Testis (tissue), 2 donors: ENCODE measurements at regions not wholly inside any gene's neighbourhood (a gene's known extent, or its start where the extent isn't known, plus 50 kb on each side); places are given as distances from the start of the nearest gene placed in this dataset.
"Not testable (repeated sequence)": the region's sequence is repeated elsewhere in the genome, so short reads cannot be mapped to it uniquely, and the experiment has no call there.

Experiments
- DNase-seq: peaks from one replicate; pipeline ENCODE4 v3.0.0-alpha.2; 2019
- H3K27ac ChIP-seq, 2 donors: fragments of 200-600 bp; sonication (generic); one replicate each; pipeline ENCODE4 v1.5.1; 2019
- H3K27me3 ChIP-seq: fragments of 200-600 bp; sonication (generic); one replicate; pipeline ENCODE4 v1.5.1; 2019
- H3K36me3 ChIP-seq: fragments of 200-600 bp; sonication (generic); one replicate; pipeline ENCODE4 v1.5.1; 2017; ENCODE audit warnings: low read depth; ENCODE audit errors: missing control alignments
- H3K4me1 ChIP-seq: fragments of 200-600 bp; sonication (generic); one replicate; pipeline ENCODE4 v1.5.1; 2019
- H3K4me3 ChIP-seq, 2 donors: fragments of 200-600 bp; sonication (generic); one replicate each; pipeline ENCODE4 v1.5.1; 2017 to 2019
- H3K9me3 ChIP-seq: fragments of 200-600 bp; sonication (generic); one replicate; pipeline ENCODE4 v1.5.1; 2017
- CTCF ChIP-seq, 3 experiments: fragments of 450-650 bp in 2 of 3; fragments of 200-600 bp in 1 of 3; sonication (generic) in 1 of 3; IDR thresholded peaks; one replicate each; pipeline ENCODE4 v1.5.1; 2016 to 2019; ENCODE audit warnings: antibody characterized with exemption in 3 of 3, mild to moderate bottlenecking in 2 of 3, moderate library complexity in 1 of 3
- POLR2A ChIP-seq: fragments of 450-650 bp; IDR thresholded peaks from one replicate; pipeline ENCODE4 v1.6.1; 2017; ENCODE audit warnings: antibody characterized with exemption, mild to moderate bottlenecking, moderate library complexity
- WGBS, 2 donors: methylation state at CpG; one replicate each; pipeline ENCODE4 v1.1.5; 2018; 5-methylcytosine and 5-hydroxymethylcytosine counted together
- intact Hi-C: fragments of 100-400 bp; cut with DNase I; formaldehyde crosslinking; loops from one replicate; pipeline ENCODE4 v1.15.1; 2023; ENCODE audit warnings: low total_unique reads

DNA sequence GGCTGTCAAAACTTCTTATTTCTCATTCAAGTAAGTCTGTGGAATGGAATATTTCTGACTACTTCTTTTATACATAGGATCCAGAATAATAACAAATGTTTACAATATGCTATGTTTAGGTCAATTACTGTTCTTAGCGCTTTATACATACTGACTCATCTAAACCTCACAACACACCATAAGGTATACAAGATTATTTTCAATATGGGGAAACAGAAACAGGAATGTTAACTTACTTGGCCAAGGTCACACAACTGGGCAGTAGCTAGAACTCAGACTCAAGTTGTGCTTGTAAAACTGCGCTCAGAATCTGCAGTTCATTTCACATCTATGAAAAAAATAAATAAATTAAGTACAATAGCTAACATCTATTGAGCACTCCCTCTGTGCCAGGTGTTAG lies 168.0 kb downstream of the GNAI1 start:
- WGBS, 2 donors = 94 to 100% methylated on average over 2 of the region's 2 CpGs
- Histone ChIP-seq H3K27ac (no peak overlapping the region), H3K27me3 (no peaks in the 10 kb centered on the region), H3K4me1 (no peaks in the 10 kb centered on the region), H3K4me3 (no peak overlapping the region), H3K9me3 (no peaks in the 10 kb centered on the region), H3K36me3 (no peaks in the 10 kb centered on the region)
- intact Hi-C loops = no loop called here
- DNase-seq = no peak
- TF ChIP-seq CTCF (IDR thresholded peaks at IDR 0.05) = no peak
- TF ChIP-seq POLR2A = no peak

GRCh38 chr7:80302078-80302477 lies 167.4 kb downstream of the GNAI1 start:
- WGBS, 2 donors = 72 to 79% methylated on average over 5 of the region's 5 CpGs
- no peak for TF ChIP-seq POLR2A
- TF ChIP-seq CTCF (IDR thresholded peaks at IDR 0.05) = no peak
- no peak overlapping the region for H3K4me3 ChIP-seq
- no peaks in the 10 kb centered on the region for H3K4me1 ChIP-seq
- intact Hi-C loops = no loop called here
- no peaks in the 10 kb centered on the region for H3K36me3 ChIP-seq
- H3K27me3 ChIP-seq = no peaks in the 10 kb centered on the region
- no peaks in the 10 kb centered on the region for H3K9me3 ChIP-seq
- DNase-seq = no peak
- H3K27ac ChIP-seq = no peak overlapping the region

- no peak overlapping the region for H3K27ac ChIP-seq
- H3K9me3 ChIP-seq = no peaks in the 10 kb centered on the region
- DNase-seq = no peak
- no peaks in the 10 kb centered on the region for H3K4me1 ChIP-seq
- TF ChIP-seq POLR2A = no peak
- no peak for TF ChIP-seq CTCF (IDR thresholded peaks at IDR 0.05)
- no peaks in the 10 kb centered on the region for H3K27me3 ChIP-seq
- no peak overlapping the region for H3K4me3 ChIP-seq
- no peaks in the 10 kb centered on the region for H3K36me3 ChIP-seq
- intact Hi-C loops = no loop called here
Measured at GRCh38 chr7:80298201-80298600, 163.6 kb downstream of the GNAI1 start.

DNA sequence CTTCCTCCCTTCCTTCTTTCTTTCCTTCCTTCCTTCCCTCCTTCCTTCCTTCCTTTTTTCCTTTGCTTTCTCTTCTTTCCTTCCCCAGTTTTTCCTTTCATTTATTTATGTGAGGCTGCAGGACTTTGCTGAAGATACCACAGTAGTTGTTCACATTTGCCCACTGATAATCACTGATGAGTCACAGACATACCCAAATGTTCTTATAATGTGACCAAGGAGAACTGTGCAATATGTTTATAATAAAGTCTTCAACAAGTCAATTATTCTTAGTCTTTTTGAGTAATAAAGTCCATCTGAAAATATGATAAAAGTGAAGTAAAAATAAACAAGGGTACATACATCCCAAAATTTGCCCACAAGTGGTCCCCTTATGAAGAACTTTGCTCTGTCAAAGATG lies 159.7 kb downstream of the GNAI1 start:
- no peak for DNase-seq
- Histone ChIP-seq H3K4me3 (no peak overlapping the region), H3K27me3 (no peaks in the 10 kb centered on the region), H3K36me3 (no peaks in the 10 kb centered on the region), H3K4me1 (no peaks in the 10 kb centered on the region), H3K9me3 (no peaks in the 10 kb centered on the region), H3K27ac (no peak overlapping the region)
- intact Hi-C loops = no loop called here
- no peak for TF ChIP-seq POLR2A
- TF ChIP-seq CTCF (IDR thresholded peaks at IDR 0.05) = no peak

DNA sequence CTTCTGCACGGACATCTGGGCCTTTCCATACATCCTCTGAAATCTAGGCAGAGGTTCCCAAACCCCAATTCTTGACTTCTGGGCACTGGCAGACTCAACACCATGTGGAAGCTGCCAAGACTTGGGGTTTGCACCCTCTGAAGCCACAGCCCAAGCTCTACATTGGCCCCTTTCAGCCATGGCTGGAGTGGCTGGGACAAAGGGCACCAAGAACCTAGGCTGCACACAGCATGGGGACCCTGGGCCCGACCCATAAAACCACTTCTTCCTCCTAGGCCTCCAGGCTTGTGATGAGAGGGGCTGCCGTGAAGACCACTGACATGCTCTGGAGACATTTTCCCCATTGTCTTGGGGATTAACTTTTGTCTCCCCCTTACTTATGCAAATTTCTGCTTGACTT lies 158.0 kb downstream of the GNAI1 start:
- H3K9me3 ChIP-seq, H3K4me3 ChIP-seq, intact Hi-C loops, H3K4me1 ChIP-seq, H3K27ac ChIP-seq, H3K36me3 ChIP-seq, DNase-seq, H3K27me3 ChIP-seq: not testable (repeated sequence)
- WGBS, 2 donors = 91 to 93% methylated on average over 3 of the region's 3 CpGs
